ENCODE measurements at regions not wholly inside any gene's neighbourhood (a gene's known extent, or its start where the extent isn't known, plus 50 kb on each side); places are given as distances from the start of the nearest gene placed in this dataset.

- H3K9me2 ChIP-seq (ENCODE audit: insufficient read depth), result no peaks in the 10 kb centered on the region
- no TSS peak for BruUV-seq (replicated peaks)
- ChIA-PET CTCF (interaction anchor here (1.1 kb wide), 1 partner anchor 404 kb away, joined by 3 read pairs; no protein-coding TSS in a partner anchor), RAD21 (ENCODE audit: low non-redundant PET in 1 of 2, low total read pairs in 2 of 2, uncharacterized antibody in 2 of 2, unreplicated experiment in 2 of 2) (no interaction called here), POLR2A (no interaction called here)
- H3K9me3 ChIP-seq (ENCODE audit: control insufficient read depth in 1 of 2, insufficient read depth in 1 of 2, low read depth in 1 of 2, low read length in 2 of 2), result no peaks in the 10 kb centered on the region
- TF ChIP-seq POLR2AphosphoS5 (IDR thresholded peaks at IDR 0.05; ENCODE audit: low read depth, low read length) (no peak), JUND (IDR thresholded peaks at IDR 0.05) (no peak), FOSL1 (IDR thresholded peaks at IDR 0.05; ENCODE audit: low read depth) (no peak), CEBPB (IDR thresholded peaks at IDR 0.05; ENCODE audit: low read depth) (no peak), REST (IDR thresholded peaks at IDR 0.05; ENCODE audit: low read depth) (no peak)
- H3K27me3 ChIP-seq (ENCODE audit: insufficient read depth, low read length), result no peaks in the 10 kb centered on the region
- no peaks in the 10 kb centered on the region for H4K20me1 ChIP-seq (ENCODE audit: insufficient read depth)
- no peaks in the 10 kb centered on the region for H3K36me3 ChIP-seq (ENCODE audit: control insufficient read depth in 1 of 2, insufficient read depth in 2 of 2, low read length in 2 of 2)
- no peak for ATAC-seq
- no peak overlapping the region for H3K27ac ChIP-seq (ENCODE audit: low read depth, low read length)
- no peak overlapping the region for H2AFZ ChIP-seq (ENCODE audit: low read depth, low read length, poor library complexity, severe bottlenecking)
- no peak for DNase-seq (ENCODE audit: low read depth, low spot score)
- no peak overlapping the region for H3K9ac ChIP-seq (ENCODE audit: low read length)
- no peak overlapping the region for H3K4me3 ChIP-seq (replicated peaks in 1 of 2; ENCODE audit: low read depth in 1 of 2, low read length in 2 of 2)
- intact Hi-C loops (cut with micrococcal nuclease), result no loop called here
- no peaks in the 10 kb centered on the region for H3K4me1 ChIP-seq (ENCODE audit: control insufficient read depth in 1 of 2, insufficient read depth in 2 of 2, low read length in 2 of 2)
- H3K79me2 ChIP-seq (ENCODE audit: insufficient read depth, low read length), result no peaks in the 10 kb centered on the region
- H3K4me2 ChIP-seq (ENCODE audit: low read length), result no peak overlapping the region
Observed at GRCh38 chr9:108676355-108676754, 179.4 kb downstream of the ACTL7B start.

GRCh38 chr9:108675708-108676107 is 180.1 kb downstream of the ACTL7B start:
- Histone ChIP-seq H3K9ac (ENCODE audit: low read length) (no peak overlapping the region), H4K20me1 (ENCODE audit: insufficient read depth) (no peaks in the 10 kb centered on the region), H3K9me3 (ENCODE audit: control insufficient read depth in 1 of 2, insufficient read depth in 1 of 2, low read depth in 1 of 2, low read length in 2 of 2) (no peaks in the 10 kb centered on the region), H3K9me2 (ENCODE audit: insufficient read depth) (no peaks in the 10 kb centered on the region), H3K27ac (ENCODE audit: low read depth, low read length) (no peak overlapping the region), H3K4me3 (replicated peaks in 1 of 2; ENCODE audit: low read depth in 1 of 2, low read length in 2 of 2) (no peak overlapping the region), H3K4me2 (ENCODE audit: low read length) (no peak overlapping the region), H3K4me1 (ENCODE audit: control insufficient read depth in 1 of 2, insufficient read depth in 2 of 2, low read length in 2 of 2) (no peaks in the 10 kb centered on the region), H3K36me3 (ENCODE audit: control insufficient read depth in 1 of 2, insufficient read depth in 2 of 2, low read length in 2 of 2) (no peaks in the 10 kb centered on the region), H2AFZ (ENCODE audit: low read depth, low read length, poor library complexity, severe bottlenecking) (no peak overlapping the region), H3K27me3 (ENCODE audit: insufficient read depth, low read length) (no peaks in the 10 kb centered on the region), H3K79me2 (ENCODE audit: insufficient read depth, low read length) (no peaks in the 10 kb centered on the region)
- ChIA-PET POLR2A (no interaction called here), CTCF (interaction anchor here (1.1 kb wide), 1 partner anchor 403 kb away, joined by 3 read pairs; no protein-coding TSS in a partner anchor), RAD21 (ENCODE audit: low non-redundant PET in 1 of 2, low total read pairs in 2 of 2, uncharacterized antibody in 2 of 2, unreplicated experiment in 2 of 2) (no interaction called here)
- no peak for DNase-seq (ENCODE audit: low read depth, low spot score)
- BruUV-seq (replicated peaks), result no TSS peak
- intact Hi-C loops (cut with micrococcal nuclease), result no loop called here
- no peak for ATAC-seq
- TF ChIP-seq ZNF274 (IDR thresholded peaks at IDR 0.05; ENCODE audit: low read depth, low read length), result no peak
- no peak for TF ChIP-seq REST (IDR thresholded peaks at IDR 0.05; ENCODE audit: low read depth)
- no peak for TF ChIP-seq EZH2phosphoT487 (IDR thresholded peaks at IDR 0.05; ENCODE audit: borderline replicate concordance)
- TF ChIP-seq SRF (IDR thresholded peaks at IDR 0.05; ENCODE audit: low read depth), result no peak
- TF ChIP-seq SIN3A (IDR thresholded peaks at IDR 0.05; ENCODE audit: low read depth), result no peak
- TF ChIP-seq POLR2A (IDR thresholded peaks at IDR 0.05; ENCODE audit: borderline replicate concordance, extremely low read depth, insufficient read depth, insufficient read length), result no peak
- TF ChIP-seq EZH2 (IDR thresholded peaks at IDR 0.05), result no peak
- no peak for TF ChIP-seq CBX3 (IDR thresholded peaks at IDR 0.05; ENCODE audit: low read depth)
- no peak for TF ChIP-seq ZFX (IDR thresholded peaks at IDR 0.05)
- TF ChIP-seq, protein P1, sequence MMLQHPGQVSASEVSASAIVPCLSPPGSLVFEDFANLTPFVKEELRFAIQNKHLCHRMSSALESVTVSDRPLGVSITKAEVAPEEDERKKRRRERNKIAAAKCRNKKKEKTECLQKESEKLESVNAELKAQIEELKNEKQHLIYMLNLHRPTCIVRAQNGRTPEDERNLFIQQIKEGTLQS (IDR thresholded peaks at IDR 0.05), result no peak
- no peak for TF ChIP-seq EGR1 (IDR thresholded peaks at IDR 0.05; ENCODE audit: low read depth)
- no peak for TF ChIP-seq YY1 (IDR thresholded peaks at IDR 0.05; ENCODE audit: extremely low read depth, insufficient replicate concordance, low read depth, low read length)
- TF ChIP-seq POLR2AphosphoS5 (IDR thresholded peaks at IDR 0.05; ENCODE audit: low read depth, low read length), result no peak
- no peak for TF ChIP-seq FOSL1 (IDR thresholded peaks at IDR 0.05; ENCODE audit: low read depth)

All from HCT116 (cell line).